Testis (tissue), 2 donors: ENCODE measurements at regions not wholly inside any gene's neighbourhood (a gene's known extent, or its start where the extent isn't known, plus 50 kb on each side); places are given as distances from the start of the nearest gene placed in this dataset.

Experiments
- DNase-seq: peaks from one replicate; pipeline ENCODE4 v3.0.0-alpha.2; 2019
- H3K27ac ChIP-seq, 2 donors: fragments of 200-600 bp; sonication (generic); one replicate each; pipeline ENCODE4 v1.5.1; 2019
- H3K27me3 ChIP-seq: fragments of 200-600 bp; sonication (generic); one replicate; pipeline ENCODE4 v1.5.1; 2019
- H3K36me3 ChIP-seq: fragments of 200-600 bp; sonication (generic); one replicate; pipeline ENCODE4 v1.5.1; 2017; ENCODE audit warnings: low read depth; ENCODE audit errors: missing control alignments
- H3K4me1 ChIP-seq: fragments of 200-600 bp; sonication (generic); one replicate; pipeline ENCODE4 v1.5.1; 2019
- H3K4me3 ChIP-seq, 2 donors: fragments of 200-600 bp; sonication (generic); one replicate each; pipeline ENCODE4 v1.5.1; 2017 to 2019
- H3K9me3 ChIP-seq: fragments of 200-600 bp; sonication (generic); one replicate; pipeline ENCODE4 v1.5.1; 2017
- POLR2A ChIP-seq: fragments of 450-650 bp; IDR thresholded peaks from one replicate; pipeline ENCODE4 v1.6.1; 2017; ENCODE audit warnings: antibody characterized with exemption, mild to moderate bottlenecking, moderate library complexity
- WGBS, 2 donors: methylation state at CpG; one replicate each; pipeline ENCODE4 v1.1.5; 2018; 5-methylcytosine and 5-hydroxymethylcytosine counted together
- intact Hi-C: fragments of 100-400 bp; cut with DNase I; formaldehyde crosslinking; loops from one replicate; pipeline ENCODE4 v1.15.1; 2023; ENCODE audit warnings: low total_unique reads
- TF ChIP-seq, protein P1 (sequence below), 3 experiments: fragments of 450-650 bp in 2 of 3; fragments of 200-600 bp in 1 of 3; sonication (generic) in 1 of 3; IDR thresholded peaks; one replicate each; pipeline ENCODE4 v1.5.1; 2016 to 2019; ENCODE audit warnings: antibody characterized with exemption in 3 of 3, mild to moderate bottlenecking in 2 of 3, moderate library complexity in 1 of 3

DNA sequence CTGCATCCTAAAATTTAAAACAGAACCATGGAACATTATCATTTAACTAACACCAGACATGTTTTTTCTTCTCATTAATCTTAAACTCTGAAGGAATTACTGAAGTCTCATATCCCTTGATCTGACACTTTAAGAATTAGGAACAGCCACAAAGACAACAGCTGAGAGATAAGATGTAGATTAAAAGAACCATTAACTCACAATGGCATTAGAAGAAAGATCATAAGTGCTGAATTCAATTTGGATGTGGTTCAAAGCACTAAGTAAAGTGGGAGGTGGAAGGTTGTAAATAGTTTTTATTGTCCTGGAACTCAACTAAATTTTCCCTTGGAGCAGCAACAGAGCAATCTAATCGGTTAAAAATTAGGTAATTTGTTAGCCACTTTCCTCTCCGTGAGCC is 199.0 kb upstream of the ATP2B1 start:
- no peak overlapping the region for H3K27ac ChIP-seq
- TF ChIP-seq, protein P1, sequence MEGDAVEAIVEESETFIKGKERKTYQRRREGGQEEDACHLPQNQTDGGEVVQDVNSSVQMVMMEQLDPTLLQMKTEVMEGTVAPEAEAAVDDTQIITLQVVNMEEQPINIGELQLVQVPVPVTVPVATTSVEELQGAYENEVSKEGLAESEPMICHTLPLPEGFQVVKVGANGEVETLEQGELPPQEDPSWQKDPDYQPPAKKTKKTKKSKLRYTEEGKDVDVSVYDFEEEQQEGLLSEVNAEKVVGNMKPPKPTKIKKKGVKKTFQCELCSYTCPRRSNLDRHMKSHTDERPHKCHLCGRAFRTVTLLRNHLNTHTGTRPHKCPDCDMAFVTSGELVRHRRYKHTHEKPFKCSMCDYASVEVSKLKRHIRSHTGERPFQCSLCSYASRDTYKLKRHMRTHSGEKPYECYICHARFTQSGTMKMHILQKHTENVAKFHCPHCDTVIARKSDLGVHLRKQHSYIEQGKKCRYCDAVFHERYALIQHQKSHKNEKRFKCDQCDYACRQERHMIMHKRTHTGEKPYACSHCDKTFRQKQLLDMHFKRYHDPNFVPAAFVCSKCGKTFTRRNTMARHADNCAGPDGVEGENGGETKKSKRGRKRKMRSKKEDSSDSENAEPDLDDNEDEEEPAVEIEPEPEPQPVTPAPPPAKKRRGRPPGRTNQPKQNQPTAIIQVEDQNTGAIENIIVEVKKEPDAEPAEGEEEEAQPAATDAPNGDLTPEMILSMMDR (IDR thresholded peaks at IDR 0.05), result no peak
- no peak for TF ChIP-seq POLR2A

DNA sequence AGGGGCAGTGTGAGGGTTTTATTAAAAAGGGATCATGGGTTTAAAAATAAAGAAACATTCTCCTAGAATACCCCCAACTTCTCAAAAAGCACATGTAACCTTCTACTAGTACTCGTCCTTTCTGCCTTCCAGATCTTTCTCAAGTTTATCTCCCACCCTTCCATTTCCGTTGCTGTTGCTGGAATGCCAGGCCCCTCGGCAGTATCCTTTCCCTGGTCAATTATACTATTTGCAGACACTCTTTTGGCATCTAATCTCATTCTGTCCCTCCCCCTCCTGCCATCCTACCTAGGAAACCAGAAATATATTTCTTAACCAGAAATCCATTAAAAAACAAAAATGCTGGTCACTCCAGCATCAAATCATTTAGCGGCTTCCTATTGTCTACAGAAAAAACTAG is 198.2 kb upstream of the ATP2B1 start:
- no peak overlapping the region for H3K27ac ChIP-seq
- no peak overlapping the region for H3K4me3 ChIP-seq
- no peaks in the 10 kb centered on the region for H3K4me1 ChIP-seq
- DNase-seq, result no peak
- TF ChIP-seq, protein P1 (IDR thresholded peaks at IDR 0.05), result no peak
- no peak for TF ChIP-seq POLR2A
- WGBS, 2 donors, result 82 to 85% methylated on average over 4 of the region's 4 CpGs
- intact Hi-C loops, result no loop called here
- H3K9me3 ChIP-seq, result no peaks in the 10 kb centered on the region
- H3K36me3 ChIP-seq, result no peaks in the 10 kb centered on the region
- no peaks in the 10 kb centered on the region for H3K27me3 ChIP-seq

More for the DNA sequence above, 199.0 kb upstream of the ATP2B1 start:
- DNase-seq, result no peak
- Histone ChIP-seq H3K4me1 (no peaks in the 10 kb centered on the region), H3K36me3 (no peaks in the 10 kb centered on the region), H3K27me3 (no peaks in the 10 kb centered on the region), H3K9me3 (no peaks in the 10 kb centered on the region), H3K4me3 (no peak overlapping the region)
- intact Hi-C loops, result no loop called here
- WGBS, 2 donors, result 35 to 49% methylated on average over 2 of the region's 2 CpGs

DNA sequence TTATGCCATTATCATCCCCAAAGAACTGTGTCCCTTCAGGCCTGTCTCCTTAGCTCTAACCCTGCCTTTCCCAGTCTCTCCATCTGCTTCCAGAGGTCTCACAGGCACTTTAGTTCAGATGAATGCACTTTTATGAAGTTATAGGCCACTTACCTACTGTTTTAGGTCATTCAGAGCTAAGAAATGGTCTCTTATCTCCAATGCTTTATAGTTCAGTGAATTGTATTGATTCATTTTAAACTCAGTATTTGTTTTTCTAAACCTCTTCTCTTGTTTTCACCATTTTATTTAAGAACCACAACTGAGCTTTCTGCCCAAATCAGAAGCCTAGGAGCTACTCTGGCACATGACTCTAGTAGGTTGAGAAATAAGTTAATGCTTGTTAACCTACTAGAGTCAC is 197.5 kb upstream of the ATP2B1 start:
- Histone ChIP-seq H3K9me3 (no peaks in the 10 kb centered on the region), H3K4me3 (no peak overlapping the region), H3K27me3 (no peaks in the 10 kb centered on the region), H3K36me3 (no peaks in the 10 kb centered on the region), H3K27ac (no peak overlapping the region), H3K4me1 (peaks cover 5% of the 10 kb centered on the region)
- no peak for DNase-seq
- intact Hi-C loops, result no loop called here
- no peak for TF ChIP-seq POLR2A
- TF ChIP-seq, protein P1 (IDR thresholded peaks at IDR 0.05), result no peak

DNA sequence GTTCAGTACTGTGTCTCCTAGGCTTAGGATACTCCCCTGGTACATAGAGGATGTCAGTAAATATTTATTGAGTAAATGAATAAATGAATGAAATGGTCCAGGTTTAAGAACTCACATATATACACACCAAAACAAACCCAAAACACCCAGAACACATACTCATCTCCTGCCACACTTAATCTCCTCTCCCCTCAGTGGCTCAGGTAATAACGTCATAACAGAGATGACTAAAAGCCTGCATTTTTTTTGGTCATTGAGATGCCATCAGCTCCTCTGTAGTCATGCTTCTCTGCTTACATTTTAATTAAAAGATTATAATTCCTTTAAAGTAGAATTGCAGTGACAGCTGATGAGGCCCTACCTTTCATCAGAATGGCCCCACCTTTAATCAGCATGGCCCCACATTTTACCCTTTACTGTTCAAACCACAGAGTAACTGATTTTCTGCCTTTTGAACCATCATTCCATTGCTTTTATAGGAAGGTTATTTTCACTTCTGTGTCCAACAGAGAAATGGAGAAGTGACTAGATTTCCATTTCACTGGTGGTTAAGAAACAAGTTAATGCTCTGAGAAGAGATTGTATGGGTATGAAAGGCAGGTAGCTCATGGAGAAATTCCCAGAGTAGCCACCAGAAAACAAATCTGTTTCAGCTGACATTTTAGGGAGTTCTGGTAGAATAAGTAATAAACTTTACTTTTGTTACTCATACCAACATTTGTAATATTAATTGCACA is 193.4 kb upstream of the ATP2B1 start:
- 4 to 36% methylated on average over 1 of the region's 1 CpG for WGBS, 2 donors
- H3K36me3 ChIP-seq, result no peaks in the 10 kb centered on the region
- H3K4me3 ChIP-seq, result no peak overlapping the region
- TF ChIP-seq, protein P1 (IDR thresholded peaks at IDR 0.05), result no peak
- TF ChIP-seq POLR2A, result no peak
- H3K27me3 ChIP-seq, result no peaks in the 10 kb centered on the region
- DNase-seq, result no peak
- H3K27ac ChIP-seq, result peak overlapping the region in 1 of 2 donors; percentile 50
- intact Hi-C loops, result no loop called here
- H3K4me1 ChIP-seq, result peaks cover 9% of the 10 kb centered on the region
- no peaks in the 10 kb centered on the region for H3K9me3 ChIP-seq

DNA sequence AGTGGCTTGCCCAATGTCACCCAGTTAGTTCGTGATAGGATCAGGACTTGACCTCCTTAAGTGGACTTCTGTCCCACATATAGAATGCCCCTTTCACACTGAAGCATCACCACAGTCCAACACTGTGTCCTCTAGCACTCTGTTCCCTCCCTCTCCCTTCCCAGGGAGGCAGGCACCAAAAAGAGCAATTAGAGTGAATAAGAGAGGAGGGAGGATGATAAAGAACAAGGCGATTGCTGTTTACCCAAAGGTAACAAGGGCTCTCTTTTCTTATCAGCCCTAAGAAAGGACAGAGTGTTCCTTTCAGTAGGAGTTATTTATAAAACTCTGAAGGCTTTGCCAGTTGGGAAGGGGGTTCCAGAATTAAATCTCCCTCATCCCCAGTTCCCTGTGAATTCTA is 192.7 kb upstream of the ATP2B1 start:
- Histone ChIP-seq H3K9me3 (no peaks in the 10 kb centered on the region), H3K4me1 (peaks cover 9% of the 10 kb centered on the region), H3K4me3 (no peak overlapping the region), H3K27ac (peak overlapping the region; percentile 50 to 51), H3K36me3 (no peaks in the 10 kb centered on the region), H3K27me3 (no peaks in the 10 kb centered on the region)
- no peak for TF ChIP-seq POLR2A
- TF ChIP-seq, protein P1 (IDR thresholded peaks at IDR 0.05), result no peak
- peak; percentile 28 for DNase-seq
- intact Hi-C loops, result no loop called here
- WGBS, 2 donors, result 28 to 43% methylated on average over 2 of the region's 2 CpGs
